Epithelial cell of prostate (primary cell): ENCODE measurements at regions not wholly inside any gene's neighbourhood (a gene's known extent, or its start where the extent isn't known, plus 50 kb on each side); places are given as distances from the start of the nearest gene placed in this dataset.
A peak's percentile ranks its signal among the peaks of the same experiment; 100 is the strongest.
"Not testable (repeated sequence)": the region's sequence is repeated elsewhere in the genome, so short reads cannot be mapped to it uniquely, and the experiment has no call there.

Experiments
- DNase-seq: peaks from one replicate; pipeline ENCODE4 v3.0.0-alpha.2; 2011; ENCODE audit warnings: low read depth, low spot score
- H3K27ac ChIP-seq: fragments of 450-650 bp; 2 replicates; pipeline ENCODE4 v1.5.1; 2017; ENCODE audit warnings: mild to moderate bottlenecking

DNA sequence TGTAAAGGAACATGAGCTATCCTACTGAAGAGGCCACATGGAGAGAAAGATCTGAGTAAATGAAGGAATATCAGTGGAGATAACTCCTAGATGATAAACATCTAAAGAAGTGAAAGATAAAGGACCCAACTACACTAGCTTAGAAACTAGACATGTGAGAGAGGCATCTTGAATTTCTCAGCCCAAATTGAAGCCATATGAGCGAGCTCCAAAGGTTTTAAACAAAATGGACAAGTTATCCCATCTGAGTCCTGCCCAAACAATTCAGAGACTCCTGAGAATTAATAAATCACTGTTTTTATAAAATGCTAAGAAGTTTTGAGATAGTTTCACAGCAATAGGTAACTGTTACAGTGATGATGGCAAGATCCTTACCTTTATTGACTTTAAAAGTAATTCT is 438.9 kb downstream of the NAV3 start:
- DNase-seq, result no peak
- no peak overlapping the region for H3K27ac ChIP-seq

DNA sequence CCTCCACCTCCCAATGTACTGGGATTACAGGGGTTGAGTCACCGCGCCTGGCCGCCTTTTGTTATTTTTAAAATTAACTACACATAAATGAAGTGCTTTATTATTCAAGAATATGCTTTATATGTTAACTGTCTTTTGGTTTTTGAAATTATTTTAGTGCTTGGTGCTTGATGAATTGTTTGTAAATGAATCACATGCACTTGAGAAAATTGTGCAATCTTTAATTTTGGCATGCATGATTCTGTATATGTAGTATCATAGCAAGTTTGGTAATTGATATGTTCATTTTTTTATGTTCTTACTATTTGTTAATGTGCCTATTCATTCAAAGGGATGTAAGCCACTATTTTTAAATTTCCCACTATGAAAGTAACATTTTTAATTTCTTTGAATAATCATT is 440.9 kb downstream of the NAV3 start:
- no peak for DNase-seq
- no peak overlapping the region for H3K27ac ChIP-seq

- DNase-seq, result no peak
These were observed 445.2 kb downstream of the NAV3 start for GRCh38 chr12:78275886-78276285.

GRCh38 chr12:78278706-78279190 is 448.1 kb downstream of the NAV3 start:
- no peak overlapping the region for H3K27ac ChIP-seq
- DNase-seq, result no peak

More at GRCh38 chr12:78275886-78276285, 445.2 kb downstream of the NAV3 start:
- H3K27ac ChIP-seq, result no peak overlapping the region

DNA sequence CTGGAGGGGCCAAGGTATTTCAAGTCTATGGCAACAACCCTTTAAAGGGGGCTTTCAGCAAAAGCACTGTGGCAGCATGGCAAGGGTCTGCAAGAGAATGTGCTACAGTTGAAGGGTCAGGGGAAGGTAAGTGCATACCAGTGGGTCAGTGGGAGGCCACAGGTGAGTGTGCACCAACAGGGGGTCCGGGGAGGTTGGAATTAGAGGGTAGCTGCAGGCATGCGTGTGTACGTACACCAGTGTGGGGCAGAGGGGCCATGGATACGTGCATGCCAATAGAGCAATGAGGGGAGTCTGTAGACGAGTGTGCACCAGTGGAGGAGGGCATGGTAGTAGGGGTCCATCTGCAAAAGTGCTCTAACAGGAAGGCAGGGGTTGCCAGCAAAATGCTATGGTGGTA is 448.9 kb downstream of the NAV3 start:
- H3K27ac ChIP-seq, result no peak overlapping the region
- DNase-seq, result no peak

- not testable (repeated sequence) for DNase-seq, H3K27ac ChIP-seq
These were observed 450.4 kb downstream of the NAV3 start for GRCh38 chr12:78281102-78281501.

GRCh38 chr12:78284417-78284816 is 453.7 kb downstream of the NAV3 start:
- DNase-seq, result no peak
- H3K27ac ChIP-seq, result no peak overlapping the region

DNA sequence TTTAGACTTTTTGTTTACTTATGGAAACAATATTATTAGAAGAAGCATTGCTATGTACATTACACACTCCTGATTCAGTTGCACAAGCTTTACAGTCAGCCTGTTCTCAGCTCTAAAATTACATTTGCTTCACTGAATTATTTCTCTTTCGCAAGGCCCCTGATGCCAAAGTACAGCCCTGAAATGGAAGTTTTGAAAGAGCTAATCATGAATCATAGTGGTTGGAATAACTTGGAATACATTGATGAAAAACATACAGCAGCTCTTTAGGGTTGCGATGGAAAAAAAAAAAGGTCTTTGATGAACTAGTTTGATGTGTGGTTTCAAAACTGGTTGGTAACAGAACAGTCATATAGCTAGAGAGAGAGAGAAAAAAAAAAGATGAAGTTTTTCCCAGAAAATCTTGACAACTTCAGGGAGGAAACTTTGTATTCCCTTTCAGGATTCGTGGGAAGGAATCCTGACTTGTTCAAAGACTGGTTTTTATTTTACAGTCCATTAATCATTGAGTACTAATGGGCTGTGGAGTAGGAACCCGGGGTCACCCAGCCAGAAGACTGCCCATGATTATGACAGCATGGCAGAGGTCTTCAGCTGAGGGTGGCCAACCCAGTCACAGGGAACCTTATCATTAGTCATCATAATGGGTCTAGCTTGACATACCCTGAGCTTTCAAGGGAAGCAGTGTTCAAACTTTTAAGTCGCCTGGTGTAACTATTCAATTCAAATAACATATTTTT is 460.1 kb downstream of the NAV3 start:
- DNase-seq, result peak; percentile 1
- H3K27ac ChIP-seq, result peak overlapping the region; percentile 48

- peak overlapping the region; percentile 65 for H3K27ac ChIP-seq
- peak; percentile 37 for DNase-seq
These were observed 462.5 kb downstream of the NAV3 start for GRCh38 chr12:78293059-78293686.

DNA sequence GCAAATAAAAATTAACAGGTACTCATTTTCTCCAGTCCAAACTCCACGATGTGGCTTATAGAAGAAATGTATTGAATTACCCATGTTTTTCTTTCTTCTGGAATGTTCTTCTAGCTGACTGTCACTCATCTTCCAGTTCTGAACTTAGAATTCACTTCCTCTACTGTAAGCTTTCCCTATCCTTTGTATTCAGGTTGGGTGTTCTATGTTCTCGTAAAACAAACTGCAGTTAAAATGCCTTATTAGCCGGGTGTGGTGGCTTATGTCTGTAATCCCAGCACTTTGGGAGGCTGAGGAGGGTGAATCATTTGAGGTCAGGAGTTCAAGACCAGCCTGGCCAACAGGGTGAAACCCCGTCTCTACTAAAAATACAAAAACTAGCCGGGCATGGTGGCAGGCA is 470.6 kb downstream of the NAV3 start:
- H3K27ac ChIP-seq, result not testable (repeated sequence)
- DNase-seq, result peak; percentile 5

GRCh38 chr12:78305808-78306207 is 475.1 kb downstream of the NAV3 start:
- no peak for DNase-seq
- no peak overlapping the region for H3K27ac ChIP-seq

- H3K27ac ChIP-seq, result no peak overlapping the region
- no peak for DNase-seq
These were observed 475.5 kb downstream of the NAV3 start for GRCh38 chr12:78306236-78306635.

DNA sequence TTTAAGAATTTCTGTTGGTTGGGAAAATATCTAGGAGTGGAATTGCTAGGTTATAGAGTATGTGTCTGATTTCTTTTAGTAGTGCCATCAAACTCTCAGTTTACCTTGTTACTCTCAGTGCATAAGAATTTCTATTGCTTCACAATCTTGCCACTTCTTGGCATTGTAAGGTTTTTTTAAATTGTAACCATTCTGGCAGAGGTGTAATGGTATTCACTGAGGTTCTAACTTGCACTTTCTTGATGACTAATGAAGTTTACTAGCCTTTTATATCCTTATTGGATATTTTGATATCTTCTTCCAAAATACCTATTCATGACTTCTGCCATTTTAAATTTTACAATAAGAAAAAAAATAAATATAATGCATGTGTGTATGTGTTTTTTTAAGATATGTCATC is 478.0 kb downstream of the NAV3 start:
- no peak overlapping the region for H3K27ac ChIP-seq
- DNase-seq, result peak; percentile 1

DNA sequence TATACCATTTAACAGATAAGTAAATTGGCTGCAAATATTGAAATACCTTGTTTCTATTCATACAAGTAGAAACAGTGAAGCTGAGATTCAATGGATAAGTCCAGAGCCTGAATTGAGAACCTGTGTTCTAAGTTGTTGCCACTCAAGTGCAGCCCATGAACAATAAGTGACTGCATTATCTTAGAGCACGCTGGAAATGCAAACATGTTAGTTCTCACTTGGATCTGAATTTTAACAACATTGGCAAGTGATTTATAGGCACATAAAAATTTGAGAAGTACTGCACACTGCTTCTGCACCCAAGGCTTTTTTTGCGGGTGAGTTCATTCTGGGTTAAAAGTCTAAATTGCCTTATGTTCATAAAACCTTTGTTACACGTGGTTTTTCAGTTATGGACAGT is 484.3 kb downstream of the NAV3 start:
- H3K27ac ChIP-seq, result no peak overlapping the region

GRCh38 chr12:78316136-78316535 is 485.4 kb downstream of the NAV3 start:
- no peak overlapping the region for H3K27ac ChIP-seq
- no peak for DNase-seq

More for the DNA sequence above, 484.3 kb downstream of the NAV3 start:
- DNase-seq, result no peak

GRCh38 chr12:78316631-78317468 is 486.2 kb downstream of the NAV3 start:
- no peak overlapping the region for H3K27ac ChIP-seq
- DNase-seq, result no peak

GRCh38 chr12:78321696-78322095 is 491.0 kb downstream of the NAV3 start:
- no peak overlapping the region for H3K27ac ChIP-seq
- DNase-seq, result no peak

DNA sequence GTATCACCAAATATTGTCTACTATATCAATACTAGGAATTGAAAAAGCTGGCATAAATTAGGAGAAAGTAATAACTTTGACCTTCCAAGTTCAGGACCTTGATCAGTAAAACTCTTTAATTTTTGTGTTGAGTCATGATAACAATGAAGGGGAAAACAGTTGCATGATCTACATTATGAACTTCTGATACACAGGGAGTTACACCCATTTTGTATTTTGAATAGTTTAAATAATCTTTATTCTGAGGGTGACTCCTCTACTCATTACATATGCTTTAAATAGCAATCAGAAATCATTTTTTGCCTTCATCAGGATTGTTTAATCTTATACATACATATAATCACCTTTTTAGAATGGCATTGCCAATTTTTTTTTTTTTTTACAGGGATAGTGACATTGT is 492.5 kb downstream of the NAV3 start:
- H3K27ac ChIP-seq, result no peak overlapping the region
- no peak for DNase-seq

GRCh38 chr12:78324234-78324633 is 493.5 kb downstream of the NAV3 start:
- no peak overlapping the region for H3K27ac ChIP-seq
- no peak for DNase-seq

GRCh38 chr12:78328524-78328923 is 497.8 kb downstream of the NAV3 start:
- no peak for DNase-seq
- H3K27ac ChIP-seq, result no peak overlapping the region

DNA sequence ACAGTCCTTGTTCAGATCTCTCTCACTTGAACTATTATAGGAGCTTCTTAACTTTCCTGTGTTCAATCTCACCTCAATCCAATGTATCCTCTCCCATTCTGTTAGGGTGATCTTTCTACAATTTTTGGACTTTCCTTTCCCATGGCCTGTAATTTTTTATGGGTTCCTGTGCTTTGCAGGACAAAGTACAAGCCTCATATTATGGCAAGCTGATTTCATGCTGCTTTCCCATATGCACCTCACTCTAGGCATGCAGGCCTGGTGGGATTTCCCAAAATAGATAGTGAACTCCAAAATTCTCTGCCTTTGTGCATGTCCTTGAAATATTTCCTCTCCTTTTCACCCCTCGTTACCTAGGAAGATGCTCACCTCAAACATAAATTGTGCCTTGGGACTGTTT is 499.4 kb downstream of the NAV3 start:
- no peak for DNase-seq

More for the DNA sequence above, 499.4 kb downstream of the NAV3 start:
- H3K27ac ChIP-seq, result no peak overlapping the region
